NB4 (cell line): ENCODE measurements at regions not wholly inside any gene's neighbourhood (a gene's known extent, or its start where the extent isn't known, plus 50 kb on each side); places are given as distances from the start of the nearest gene placed in this dataset.

ENCODE experiments used
- MAX ChIP-seq: IDR thresholded peaks from 2 replicates; pipeline ENCODE4 v1.6.1; 2011; ENCODE audit warnings: low read depth, low read length
- TF ChIP-seq, protein P1 (sequence below): IDR thresholded peaks from one replicate; pipeline ENCODE4 v1.5.1; 2012; ENCODE audit warnings: low read depth, low read length

GRCh38 chr2:67295851-67296250 lies 101.3 kb upstream of the ETAA1 start:
- TF ChIP-seq, protein P1, sequence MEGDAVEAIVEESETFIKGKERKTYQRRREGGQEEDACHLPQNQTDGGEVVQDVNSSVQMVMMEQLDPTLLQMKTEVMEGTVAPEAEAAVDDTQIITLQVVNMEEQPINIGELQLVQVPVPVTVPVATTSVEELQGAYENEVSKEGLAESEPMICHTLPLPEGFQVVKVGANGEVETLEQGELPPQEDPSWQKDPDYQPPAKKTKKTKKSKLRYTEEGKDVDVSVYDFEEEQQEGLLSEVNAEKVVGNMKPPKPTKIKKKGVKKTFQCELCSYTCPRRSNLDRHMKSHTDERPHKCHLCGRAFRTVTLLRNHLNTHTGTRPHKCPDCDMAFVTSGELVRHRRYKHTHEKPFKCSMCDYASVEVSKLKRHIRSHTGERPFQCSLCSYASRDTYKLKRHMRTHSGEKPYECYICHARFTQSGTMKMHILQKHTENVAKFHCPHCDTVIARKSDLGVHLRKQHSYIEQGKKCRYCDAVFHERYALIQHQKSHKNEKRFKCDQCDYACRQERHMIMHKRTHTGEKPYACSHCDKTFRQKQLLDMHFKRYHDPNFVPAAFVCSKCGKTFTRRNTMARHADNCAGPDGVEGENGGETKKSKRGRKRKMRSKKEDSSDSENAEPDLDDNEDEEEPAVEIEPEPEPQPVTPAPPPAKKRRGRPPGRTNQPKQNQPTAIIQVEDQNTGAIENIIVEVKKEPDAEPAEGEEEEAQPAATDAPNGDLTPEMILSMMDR, result no peak
- TF ChIP-seq MAX, result no peak
